GM12892 (cell line): ENCODE measurements at regions not wholly inside any gene's neighbourhood (a gene's known extent, or its start where the extent isn't known, plus 50 kb on each side); places are given as distances from the start of the nearest gene placed in this dataset.

ENCODE experiments used
- POLR2A ChIP-seq: IDR thresholded peaks from 2 replicates; pipeline ENCODE4 v1.6.1; 2011; ENCODE audit warnings: low read depth, low read length, control low read depth
- POLR2AphosphoS5 ChIP-seq: IDR thresholded peaks from 2 replicates; pipeline ENCODE4 v1.6.1; 2011; ENCODE audit warnings: low read depth, low read length, control low read depth
- TAF1 ChIP-seq: IDR thresholded peaks from 2 replicates; pipeline ENCODE4 v1.6.1; 2011; ENCODE audit warnings: low read depth, mild to moderate bottlenecking, control low read depth, low read length, borderline replicate concordance

DNA sequence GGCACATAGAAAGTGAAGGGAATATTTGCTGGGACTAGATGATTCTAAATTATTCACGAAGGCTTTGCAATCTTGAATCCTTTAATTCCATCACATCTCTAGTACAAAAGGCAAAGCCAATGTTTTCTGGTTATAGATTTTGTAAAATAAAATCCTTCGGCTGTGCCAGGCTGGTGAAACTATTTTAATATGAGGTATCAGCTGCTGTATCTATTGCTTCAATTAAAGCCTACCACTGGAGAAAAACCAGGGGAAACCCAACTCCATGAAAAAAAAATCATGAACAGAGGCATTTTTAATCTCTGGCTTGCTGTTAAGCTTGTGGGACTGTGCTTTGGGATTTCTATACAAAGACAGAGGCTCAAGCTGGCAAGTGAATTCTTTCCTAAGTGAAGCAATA is 271.8 kb downstream of the QKI start:
- TF ChIP-seq TAF1 = no peak
- no peak for TF ChIP-seq POLR2A
- no peak for TF ChIP-seq POLR2AphosphoS5
